Body of pancreas (tissue), 4 donors: ENCODE measurements at regions not wholly inside any gene's neighbourhood (a gene's known extent, or its start where the extent isn't known, plus 50 kb on each side); places are given as distances from the start of the nearest gene placed in this dataset.

Experiments
- CTCF ChIP-seq, 7 experiments: fragments of 450-650 bp in 4 of 7; fragments of 200-600 bp in 3 of 7; sonication (generic) in 3 of 7; IDR thresholded peaks; one replicate each; pipeline ENCODE4 v1.5.1; 2016 to 2019; ENCODE audit warnings: antibody characterized with exemption in 7 of 7
- POLR2A ChIP-seq, 3 donors: fragments of 450-650 bp; IDR thresholded peaks; one replicate each; pipeline ENCODE4 v1.6.1; 2016; ENCODE audit warnings: antibody characterized with exemption in 3 of 3, mild to moderate bottlenecking in 2 of 3

- no peak for TF ChIP-seq CTCF (IDR thresholded peaks at IDR 0.05)
- TF ChIP-seq POLR2A (IDR thresholded peaks at IDR 0.05) = no peak
Observed at GRCh38 chr12:91327131-91327530, 144.5 kb upstream of the DCN start.
